GM12892 (cell line): ENCODE measurements at regions not wholly inside any gene's neighbourhood (a gene's known extent, or its start where the extent isn't known, plus 50 kb on each side); places are given as distances from the start of the nearest gene placed in this dataset.

Experiments used
- POLR2A ChIP-seq: IDR thresholded peaks from 2 replicates; pipeline ENCODE4 v1.6.1; 2011; ENCODE audit warnings: low read depth, low read length, control low read depth
- POLR2AphosphoS5 ChIP-seq: IDR thresholded peaks from 2 replicates; pipeline ENCODE4 v1.6.1; 2011; ENCODE audit warnings: low read depth, low read length, control low read depth
- TAF1 ChIP-seq: IDR thresholded peaks from 2 replicates; pipeline ENCODE4 v1.6.1; 2011; ENCODE audit warnings: low read depth, mild to moderate bottlenecking, control low read depth, low read length, borderline replicate concordance

GRCh38 chr18:72091369-72091768, 452.8 kb downstream of the CBLN2 start:
- TF ChIP-seq POLR2A (no peak), POLR2AphosphoS5 (no peak), TAF1 (no peak)
